ENCODE measurements at regions not wholly inside any gene's neighbourhood (a gene's known extent, or its start where the extent isn't known, plus 50 kb on each side); places are given as distances from the start of the nearest gene placed in this dataset.

DNA sequence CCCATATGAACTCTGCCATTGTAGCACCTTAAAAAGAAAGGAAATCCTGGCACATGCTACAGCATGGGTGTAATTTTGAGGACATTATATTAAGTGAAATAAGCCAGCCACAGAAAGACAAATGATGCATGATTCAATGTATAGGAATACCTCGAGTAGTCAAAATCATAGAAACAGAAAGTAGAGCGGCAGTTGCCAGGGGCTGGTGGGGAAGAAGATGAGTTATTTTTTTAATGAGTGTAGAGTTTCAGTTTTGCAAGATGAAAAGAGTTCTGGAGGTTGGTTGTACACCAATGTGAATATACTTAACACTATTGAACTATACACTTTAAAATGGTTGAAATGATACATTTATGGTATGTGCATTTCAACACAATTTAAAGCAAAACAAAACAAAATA is 133.0 kb downstream of the ZDHHC21 start (continued):
- TF ChIP-seq EP300 (IDR thresholded peaks at IDR 0.05; ENCODE audit: borderline replicate concordance in 1 of 2, low read depth in 2 of 2, low read length in 2 of 2) (no peak), CHD1 (IDR thresholded peaks at IDR 0.05; ENCODE audit: low read depth, low read length) (no peak)
